Brain microvascular endothelial cell (primary cell): ENCODE measurements at regions not wholly inside any gene's neighbourhood (a gene's known extent, or its start where the extent isn't known, plus 50 kb on each side); places are given as distances from the start of the nearest gene placed in this dataset.

Source experiments
- DNase-seq: peaks from one replicate; pipeline ENCODE4 v3.0.0-alpha.2; 2020
- H3K27ac ChIP-seq: fragments of 250-450 bp; sonication (Bioruptor Pico); 2 replicates; pipeline ENCODE4 v1.5.1; 2020; ENCODE audit warnings: mild to moderate bottlenecking, moderate library complexity
- H3K27me3 ChIP-seq: fragments of 250-450 bp; sonication (Bioruptor Pico); replicated peaks from 2 replicates; pipeline ENCODE4 v1.5.1; 2020; ENCODE audit warnings: mild to moderate bottlenecking
- H3K36me3 ChIP-seq: fragments of 250-450 bp; sonication (Bioruptor Pico); replicated peaks from 2 replicates; pipeline ENCODE4 v1.5.1; 2020; ENCODE audit warnings: mild to moderate bottlenecking
- H3K4me3 ChIP-seq: 2 replicates; pipeline ENCODE4 v1.5.1; 2011; ENCODE audit warnings: low read depth, mild to moderate bottlenecking, control low read depth, low read length, moderate library complexity
- CTCF ChIP-seq: IDR thresholded peaks from 2 replicates; pipeline ENCODE4 v1.5.1; 2011; ENCODE audit warnings: low read depth, mild to moderate bottlenecking, moderate library complexity, low read length, control low read depth, inconsistent platforms; ENCODE audit errors: missing control alignments
- in situ Hi-C: cut with HindIII; loops from 2 replicates; pipeline ENCODE4 v1.10.0; 2017; ENCODE audit warnings: low sequenced_read_pairs, low pct_ligation_motif_present

GRCh38 chr3:177690306-177690705 lies 493.0 kb upstream of the TBL1XR1 start:
- Histone ChIP-seq H3K4me3 (no peak overlapping the region), H3K27me3 (no peaks in the 10 kb centered on the region), H3K36me3 (no peaks in the 10 kb centered on the region), H3K27ac (no peak overlapping the region)
- in situ Hi-C loops, result no loop called here
- TF ChIP-seq CTCF, result no peak
- DNase-seq, result no peak

GRCh38 chr3:177692304-177692975 lies 495.2 kb upstream of the TBL1XR1 start:
- in situ Hi-C loops, result no loop called here
- no peaks in the 10 kb centered on the region for H3K36me3 ChIP-seq
- H3K27me3 ChIP-seq, result no peaks in the 10 kb centered on the region
- no peak overlapping the region for H3K27ac ChIP-seq
- H3K4me3 ChIP-seq, result no peak overlapping the region
- no peak for TF ChIP-seq CTCF
- no peak for DNase-seq

- in situ Hi-C loops, result no loop called here
- H3K4me3 ChIP-seq, result no peak overlapping the region
- H3K27ac ChIP-seq, result peak overlapping the region; percentile 26
- no peaks in the 10 kb centered on the region for H3K36me3 ChIP-seq
- no peak for TF ChIP-seq CTCF
- DNase-seq, result no peak
- H3K27me3 ChIP-seq, result no peaks in the 10 kb centered on the region
Measured at GRCh38 chr3:177693616-177694264, 496.5 kb upstream of the TBL1XR1 start.

- Histone ChIP-seq H3K27me3 (no peaks in the 10 kb centered on the region), H3K4me3 (no peak overlapping the region), H3K36me3 (no peaks in the 10 kb centered on the region), H3K27ac (peak overlapping the region; percentile 26)
- in situ Hi-C loops, result no loop called here
- peak; percentile 66 for DNase-seq
- TF ChIP-seq CTCF, result no peak
Measured at GRCh38 chr3:177694316-177694715, 497.0 kb upstream of the TBL1XR1 start.

GRCh38 chr3:177694951-177695350 lies 497.7 kb upstream of the TBL1XR1 start:
- TF ChIP-seq CTCF, result no peak
- H3K4me3 ChIP-seq, result no peak overlapping the region
- no peaks in the 10 kb centered on the region for H3K27me3 ChIP-seq
- in situ Hi-C loops, result no loop called here
- no peak for DNase-seq
- H3K36me3 ChIP-seq, result no peaks in the 10 kb centered on the region
- H3K27ac ChIP-seq, result peak overlapping the region; percentile 14
